ENCODE measurements at regions not wholly inside any gene's neighbourhood (a gene's known extent, or its start where the extent isn't known, plus 50 kb on each side); places are given as distances from the start of the nearest gene placed in this dataset.

DNA sequence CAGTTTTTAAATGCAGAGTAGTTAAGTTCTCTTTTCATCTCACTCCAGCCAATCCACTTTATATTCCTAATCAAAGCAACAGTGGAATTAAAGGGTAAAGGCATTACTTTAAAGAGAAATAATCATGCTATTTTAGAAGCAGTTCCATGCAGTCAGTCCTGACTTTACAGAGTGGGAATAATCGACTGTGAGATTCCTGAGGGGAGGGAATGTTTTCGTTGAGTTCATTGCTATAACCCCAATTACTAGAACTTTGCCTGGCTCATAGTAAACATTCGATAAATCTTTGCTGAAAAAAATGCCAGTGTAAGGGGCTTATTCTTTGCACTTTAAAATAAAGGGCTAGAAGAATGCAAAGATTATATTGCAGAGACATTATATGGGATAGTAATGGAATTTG is 127.2 kb upstream of the ASTN2 start:
- dilution Hi-C loops (cut with MboI; ENCODE audit: extremely low pct_ligation_motif_present, low sequenced_read_pairs): no loop called here
- no peaks in the 10 kb centered on the region for H3K4me1 ChIP-seq (ENCODE audit: control insufficient read depth, extremely low read depth, insufficient read depth, low read length)
- ChIA-PET CTCF (no interaction called here), POLR2A (no interaction called here)
- no peaks in the 10 kb centered on the region for H3K9me3 ChIP-seq (replicated peaks; ENCODE audit: control insufficient read depth, insufficient read depth, low read length)
- BruUV-seq (replicated peaks): no TSS peak
- TF ChIP-seq, protein P1, sequence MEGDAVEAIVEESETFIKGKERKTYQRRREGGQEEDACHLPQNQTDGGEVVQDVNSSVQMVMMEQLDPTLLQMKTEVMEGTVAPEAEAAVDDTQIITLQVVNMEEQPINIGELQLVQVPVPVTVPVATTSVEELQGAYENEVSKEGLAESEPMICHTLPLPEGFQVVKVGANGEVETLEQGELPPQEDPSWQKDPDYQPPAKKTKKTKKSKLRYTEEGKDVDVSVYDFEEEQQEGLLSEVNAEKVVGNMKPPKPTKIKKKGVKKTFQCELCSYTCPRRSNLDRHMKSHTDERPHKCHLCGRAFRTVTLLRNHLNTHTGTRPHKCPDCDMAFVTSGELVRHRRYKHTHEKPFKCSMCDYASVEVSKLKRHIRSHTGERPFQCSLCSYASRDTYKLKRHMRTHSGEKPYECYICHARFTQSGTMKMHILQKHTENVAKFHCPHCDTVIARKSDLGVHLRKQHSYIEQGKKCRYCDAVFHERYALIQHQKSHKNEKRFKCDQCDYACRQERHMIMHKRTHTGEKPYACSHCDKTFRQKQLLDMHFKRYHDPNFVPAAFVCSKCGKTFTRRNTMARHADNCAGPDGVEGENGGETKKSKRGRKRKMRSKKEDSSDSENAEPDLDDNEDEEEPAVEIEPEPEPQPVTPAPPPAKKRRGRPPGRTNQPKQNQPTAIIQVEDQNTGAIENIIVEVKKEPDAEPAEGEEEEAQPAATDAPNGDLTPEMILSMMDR (IDR thresholded peaks at IDR 0.05; ENCODE audit: extremely low read depth in 1 of 2, insufficient read depth in 1 of 2, low read depth in 1 of 2, low read length in 2 of 2): no peak
- H2AFZ ChIP-seq (ENCODE audit: low read depth, low read length): no peak overlapping the region
- H3K9ac ChIP-seq (replicated peaks; ENCODE audit: extremely low read depth, insufficient read depth, low read length): no peak overlapping the region
- DNase-seq (ENCODE audit: low read depth, low spot score) (no peak), FAIRE-seq (no peak)
- no peaks in the 10 kb centered on the region for H3K79me2 ChIP-seq (ENCODE audit: control insufficient read depth, insufficient read depth, low read length)
- H3K4me2 ChIP-seq (ENCODE audit: insufficient read depth, low read length): no peak overlapping the region
- H4K20me1 ChIP-seq (replicated peaks; ENCODE audit: control insufficient read depth, extremely low read depth, insufficient read depth, low read length): no peaks in the 10 kb centered on the region
- intact Hi-C loops (cut with micrococcal nuclease): no loop called here
- H3K27ac ChIP-seq (ENCODE audit: insufficient read depth, low read depth, low read length): no peak overlapping the region
- no peaks in the 10 kb centered on the region for H3K36me3 ChIP-seq (ENCODE audit: control insufficient read depth in 2 of 2, extremely low read depth in 1 of 2, insufficient read depth in 2 of 2, low read length in 2 of 2)
- no peaks in the 10 kb centered on the region for H3K9me1 ChIP-seq (replicated peaks; ENCODE audit: control insufficient read depth, extremely low read depth, insufficient read depth, low read length)
- H3K4me3 ChIP-seq (replicated peaks in 1 of 3; ENCODE audit: insufficient read depth in 1 of 3, low read depth in 1 of 3, low read length in 3 of 3): no peak overlapping the region
- no peaks in the 10 kb centered on the region for H3K27me3 ChIP-seq (ENCODE audit: control insufficient read depth in 2 of 2, insufficient read depth in 2 of 2, low read length in 2 of 2)

DNA sequence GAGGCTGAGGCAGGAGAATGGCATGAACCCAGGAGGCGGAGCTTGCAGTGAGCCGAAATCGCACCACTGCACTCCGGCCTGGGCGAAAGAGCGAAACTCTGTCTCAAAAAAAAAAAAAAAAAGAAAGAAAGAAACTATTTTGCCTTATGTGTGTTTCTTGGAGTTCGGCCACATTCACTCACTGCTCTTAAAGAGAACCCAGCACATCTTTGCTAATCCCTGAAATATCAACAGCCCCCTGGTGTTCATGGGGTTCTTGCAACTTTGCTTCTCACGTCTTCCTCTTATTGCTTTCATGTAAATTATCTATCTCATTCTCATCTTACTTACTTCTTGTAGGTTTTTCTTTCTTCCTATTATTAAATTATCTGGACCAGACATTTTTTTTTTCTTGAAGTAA is 126.3 kb upstream of the ASTN2 start:
- POLR2A ChIA-PET: no interaction called here
- intact Hi-C loops (cut with micrococcal nuclease) (no loop called here), dilution Hi-C loops (cut with MboI; ENCODE audit: extremely low pct_ligation_motif_present, low sequenced_read_pairs) (no loop called here)

More for the DNA sequence above, 126.3 kb upstream of the ASTN2 start:
- CTCF ChIA-PET: no interaction called here
- TF ChIP-seq GATA2 (IDR thresholded peaks at IDR 0.05; ENCODE audit: insufficient read depth, insufficient read length, low read depth, low read length) (no peak), POLR2AphosphoS5 (IDR thresholded peaks at IDR 0.05; ENCODE audit: insufficient read depth, low read depth, low read length) (no peak), POLR2A (IDR thresholded peaks at IDR 0.05; ENCODE audit: low read depth, low read length) (no peak), MAX (IDR thresholded peaks at IDR 0.05; ENCODE audit: insufficient read depth, insufficient read length) (no peak), EZH2 (IDR thresholded peaks at IDR 0.05; ENCODE audit: borderline replicate concordance, low read depth, low read length, severe bottlenecking) (no peak), FOS (IDR thresholded peaks at IDR 0.05; ENCODE audit: borderline replicate concordance, insufficient read depth, low read length) (no peak), MYC (IDR thresholded peaks at IDR 0.05; ENCODE audit: low read depth, low read length) (no peak), JUN (IDR thresholded peaks at IDR 0.05; ENCODE audit: borderline replicate concordance, insufficient read depth, insufficient read length, low read depth) (no peak)
- TF ChIP-seq, protein P1 (IDR thresholded peaks at IDR 0.05; ENCODE audit: extremely low read depth in 1 of 2, insufficient read depth in 1 of 2, low read depth in 1 of 2, low read length in 2 of 2): no peak
- H3K36me3 ChIP-seq (ENCODE audit: control insufficient read depth in 2 of 2, extremely low read depth in 1 of 2, insufficient read depth in 2 of 2, low read length in 2 of 2): no peaks in the 10 kb centered on the region
- no peaks in the 10 kb centered on the region for H3K9me3 ChIP-seq (replicated peaks; ENCODE audit: control insufficient read depth, insufficient read depth, low read length)
- H3K4me2 ChIP-seq (ENCODE audit: insufficient read depth, low read length): no peak overlapping the region
- DNase-seq (ENCODE audit: low read depth, low spot score) (no peak), FAIRE-seq (no peak)
- H3K27ac ChIP-seq (ENCODE audit: insufficient read depth, low read depth, low read length): no peak overlapping the region
- H3K4me1 ChIP-seq (ENCODE audit: control insufficient read depth, extremely low read depth, insufficient read depth, low read length): no peaks in the 10 kb centered on the region
- no peak overlapping the region for H3K4me3 ChIP-seq (replicated peaks in 1 of 3; ENCODE audit: insufficient read depth in 1 of 3, low read depth in 1 of 3, low read length in 3 of 3)
- no peaks in the 10 kb centered on the region for H3K79me2 ChIP-seq (ENCODE audit: control insufficient read depth, insufficient read depth, low read length)
- no peak overlapping the region for H3K9ac ChIP-seq (replicated peaks; ENCODE audit: extremely low read depth, insufficient read depth, low read length)
- BruUV-seq (replicated peaks): no TSS peak
- H3K9me1 ChIP-seq (replicated peaks; ENCODE audit: control insufficient read depth, extremely low read depth, insufficient read depth, low read length): no peaks in the 10 kb centered on the region
- no peaks in the 10 kb centered on the region for H3K27me3 ChIP-seq (ENCODE audit: control insufficient read depth in 2 of 2, insufficient read depth in 2 of 2, low read length in 2 of 2)
- H2AFZ ChIP-seq (ENCODE audit: low read depth, low read length): no peak overlapping the region
- no peaks in the 10 kb centered on the region for H4K20me1 ChIP-seq (replicated peaks; ENCODE audit: control insufficient read depth, extremely low read depth, insufficient read depth, low read length)
